GM12878 (cell line): ENCODE measurements at regions not wholly inside any gene's neighbourhood (a gene's known extent, or its start where the extent isn't known, plus 50 kb on each side); places are given as distances from the start of the nearest gene placed in this dataset.

Experiments
- ATAC-seq: fragments of 200-7000 bp; cut with Tn5 transposase; 3 replicates; pipeline ENCODE4 v1.9.1; 2020; ENCODE audit warnings: mild to moderate bottlenecking, moderate library complexity
- BruUV-seq: library from RNA; stranded (reverse); fragments of 400-500 nt; replicated peaks from 2 replicates; lab custom pipeline; 2021; lab: Mats Ljungman, UMichigan
- CTCF ChIA-PET: fragments of 300-600 bp; sonication (Branson Sonifier 250); formaldehyde crosslinking; extraction: SDS; loops from one replicate; lab custom pipeline; 2021; ENCODE audit warnings: inconsistent platforms; lab: Yijun Ruan, JAX
- POLR2A ChIA-PET: fragments of 350-600 bp; formaldehyde crosslinking; extraction: SDS; loops from one replicate; lab custom pipeline; 2021; ENCODE audit warnings: inconsistent platforms; lab: Charles Lee
- RAD21 ChIA-PET: fragments of 300-600 bp; sonication (Branson Sonifier 250); formaldehyde crosslinking; loops from one replicate; lab custom pipeline; 2023; ENCODE audit warnings: antibody characterized with exemption; ENCODE audit not compliant: unreplicated experiment; lab: Charles Lee
- SMC1A ChIA-PET: fragments of 300-600 bp; sonication (Branson Sonifier 250); formaldehyde crosslinking; loops from one replicate; lab custom pipeline; 2023; ENCODE audit not compliant: unreplicated experiment, uncharacterized antibody; lab: Charles Lee
- DNase-seq: peaks from one replicate; pipeline ENCODE4 v3.0.0-alpha.2; 2011; ENCODE audit warnings: low read depth, low spot score
- FAIRE-seq: peaks from 3 replicates; lab custom pipeline; 2011; peaks lifted over from hg19 to GRCh38; lab: Jason Lieb, UNC
- H2AFZ ChIP-seq: 2 replicates; pipeline ENCODE4 v1.6.0; 2011; ENCODE audit warnings: low read depth, low read length, control low read depth; ENCODE audit not compliant: control insufficient read depth
- H3K27ac ChIP-seq: 2 replicates; pipeline ENCODE4 v1.5.1; 2011; ENCODE audit warnings: control low read depth; ENCODE audit not compliant: control insufficient read depth, insufficient read depth
- H3K27me3 ChIP-seq, 2 experiments: replicated peaks in 1 of 2; 2 replicates each; pipeline versions ENCODE4 v1.6.0 to v1.6.1; 2011; ENCODE audit warnings: low read length in 1 of 2; ENCODE audit not compliant: control insufficient read depth in 2 of 2, insufficient read depth in 2 of 2
- H3K36me3 ChIP-seq, 2 experiments: 2 replicates each; pipeline ENCODE4 v1.5.1; 2011; ENCODE audit warnings: low read length in 1 of 2; ENCODE audit not compliant: control insufficient read depth in 2 of 2, insufficient read depth in 2 of 2
- H3K4me1 ChIP-seq: 2 replicates; pipeline ENCODE4 v1.6.1; 2011; ENCODE audit warnings: mild to moderate bottlenecking, low read length, moderate library complexity, mixed read lengths; ENCODE audit not compliant: control insufficient read depth, insufficient read depth
- H3K4me2 ChIP-seq: 2 replicates; pipeline ENCODE4 v1.6.0; 2011; ENCODE audit warnings: control low read depth; ENCODE audit not compliant: control insufficient read depth, insufficient read depth
- H3K4me3 ChIP-seq: fragments of 200-600 bp; sonication (generic); 2 replicates; pipeline ENCODE4 v1.5.1; 2016
- H3K79me2 ChIP-seq: 2 replicates; pipeline ENCODE4 v1.6.0; 2011; ENCODE audit warnings: low read length; ENCODE audit not compliant: control insufficient read depth, insufficient read depth
- H3K9ac ChIP-seq: 2 replicates; pipeline ENCODE4 v1.8.0; 2011; ENCODE audit warnings: low read length, control low read depth, mixed read lengths; ENCODE audit not compliant: control insufficient read depth, insufficient read depth
- H3K9me3 ChIP-seq: replicated peaks from 3 replicates; pipeline ENCODE4 v1.5.1; 2011; ENCODE audit warnings: mild to moderate bottlenecking, low read length; ENCODE audit not compliant: control insufficient read depth, insufficient read depth
- H4K20me1 ChIP-seq: 2 replicates; pipeline ENCODE4 v1.6.0; 2011; ENCODE audit not compliant: control insufficient read depth, insufficient read depth
- CHD1 ChIP-seq: IDR thresholded peaks from 2 replicates; pipeline ENCODE4 v1.6.1; 2012; ENCODE audit warnings: low read depth, low read length, improper control_type of control experiment
- CHD4 ChIP-seq: fragments of 200-600 bp; sonication (generic); IDR thresholded peaks from 2 replicates; pipeline ENCODE4 v1.6.1; 2016; ENCODE audit warnings: mild to moderate bottlenecking
- E4F1 ChIP-seq: fragments of 450-650 bp; IDR thresholded peaks from 2 replicates; pipeline ENCODE4 v1.6.1; 2018; ENCODE audit warnings: borderline replicate concordance, mild to moderate bottlenecking; ENCODE audit not compliant: partially characterized antibody
- EP300 ChIP-seq, 2 experiments: fragments of 150-350 bp in 1 of 2; IDR thresholded peaks; 2 replicates each; pipeline ENCODE4 v1.6.1; 2011 to 2012; ENCODE audit warnings: low read depth in 2 of 2, low read length in 2 of 2, borderline replicate concordance in 1 of 2, improper control_type of control experiment in 1 of 2, inconsistent platforms in 1 of 2; ENCODE audit not compliant: control insufficient read depth in 1 of 2
- HDAC2 ChIP-seq: fragments of 200-600 bp; sonication (generic); IDR thresholded peaks from 2 replicates; pipeline ENCODE4 v1.6.1; 2017
- HSF1 ChIP-seq: fragments of 150-350 bp; IDR thresholded peaks from 2 replicates; pipeline ENCODE4 v1.6.1; 2014; ENCODE audit warnings: mild to moderate bottlenecking, low read depth, low read length
- NFIC ChIP-seq: IDR thresholded peaks from 2 replicates; pipeline ENCODE4 v1.6.1; 2012; ENCODE audit warnings: low read depth, mild to moderate bottlenecking, inconsistent platforms, low read length, moderate library complexity
- NFYA ChIP-seq: IDR thresholded peaks from 2 replicates; pipeline ENCODE4 v1.6.1; 2011; ENCODE audit warnings: low read depth, mild to moderate bottlenecking, low read length, improper control_type of control experiment, borderline replicate concordance
- NR2C1 ChIP-seq: fragments of 450-650 bp; IDR thresholded peaks from 2 replicates; pipeline ENCODE4 v1.6.1; 2017; ENCODE audit warnings: antibody characterized with exemption, mild to moderate bottlenecking, moderate library complexity
- NRF1 ChIP-seq: conservative IDR thresholded peaks from 2 replicates; pipeline ENCODE4 v1.6.1; 2011; ENCODE audit warnings: mild to moderate bottlenecking, low read depth, low read length, improper control_type of control experiment
- PAX8 ChIP-seq: fragments of 450-650 bp; IDR thresholded peaks from 2 replicates; pipeline ENCODE4 v1.6.1; 2017; ENCODE audit warnings: mild to moderate bottlenecking, moderate library complexity
- RAD21 ChIP-seq: IDR thresholded peaks from 2 replicates; pipeline ENCODE4 v1.6.1; 2011; ENCODE audit warnings: mild to moderate bottlenecking, low read depth, low read length, moderate library complexity; ENCODE audit not compliant: insufficient read depth
- RELB ChIP-seq: fragments of 450-650 bp; IDR thresholded peaks from 2 replicates; pipeline ENCODE4 v1.6.1; 2017; ENCODE audit warnings: low read depth, mild to moderate bottlenecking, moderate library complexity
- SMC3 ChIP-seq: IDR thresholded peaks from 2 replicates; pipeline ENCODE4 v1.6.1; 2011; ENCODE audit warnings: low read length, improper control_type of control experiment, borderline replicate concordance
- SUZ12 ChIP-seq: fragments of 200-600 bp; sonication (generic); IDR thresholded peaks from one replicate; pipeline ENCODE4 v1.6.1; 2018; ENCODE audit warnings: antibody characterized with exemption, mild to moderate bottlenecking; ENCODE audit not compliant: unreplicated experiment
- TAF1 ChIP-seq: IDR thresholded peaks from 2 replicates; pipeline ENCODE4 v1.6.1; 2011; ENCODE audit warnings: mild to moderate bottlenecking, low read depth, low read length, borderline replicate concordance
- USF1 ChIP-seq: IDR thresholded peaks from 2 replicates; pipeline ENCODE4 v1.6.1; 2011; ENCODE audit warnings: borderline replicate concordance, low read depth, mild to moderate bottlenecking, moderate library complexity, mixed read lengths, low read length; ENCODE audit not compliant: insufficient read depth; ENCODE audit errors: extremely low read length
- ZNF207 ChIP-seq: fragments of 450-650 bp; IDR thresholded peaks from 2 replicates; pipeline ENCODE4 v1.6.1; 2014; ENCODE audit warnings: antibody characterized with exemption, mild to moderate bottlenecking, borderline replicate concordance
- ZNF622 ChIP-seq: fragments of 450-650 bp; IDR thresholded peaks from 2 replicates; pipeline ENCODE4 v1.6.1; 2017; ENCODE audit warnings: mild to moderate bottlenecking, inconsistent platforms
- WGBS: methylation state at CpG from one replicate; pipeline ENCODE4 v1.1.6; 2016; ENCODE audit warnings: low lambda C conversion rate; ENCODE audit not compliant: insufficient replicate concordance, insufficient coverage; ENCODE audit errors: missing lambda C conversion rate; 5-methylcytosine and 5-hydroxymethylcytosine counted together
- in situ Hi-C: fragments of 300-500 bp; cut with MboI; formaldehyde crosslinking; loops from 9 replicates; pipeline ENCODE4 v1.14.3; 2018; ENCODE audit warnings: mixed read lengths
- intact Hi-C: fragments of 100-400 bp; cut with micrococcal nuclease; formaldehyde crosslinking; loops from one replicate; pipeline ENCODE4 v1.14.2; 2022; ENCODE audit not compliant: unreplicated experiment

GRCh38 chr7:33825644-33826043, 79.7 kb upstream of the BMPER start:
- Histone ChIP-seq H3K4me1 (no peaks in the 10 kb centered on the region), H3K36me3 (no peaks in the 10 kb centered on the region), H3K79me2 (no peaks in the 10 kb centered on the region), H3K27ac (no peak overlapping the region), H3K9me3 (no peaks in the 10 kb centered on the region), H3K9ac (no peak overlapping the region), H3K27me3 (no peaks in the 10 kb centered on the region), H3K4me2 (no peak overlapping the region), H4K20me1 (no peaks in the 10 kb centered on the region), H3K4me3 (no peak overlapping the region), H2AFZ (no peak overlapping the region)
- WGBS = 25% methylated on average over 1 of the region's 1 CpG
- ChIA-PET RAD21 (no interaction called here), SMC1A (no interaction called here), CTCF (interaction anchor here (1.0 kb wide), 1 partner anchor 67 kb away, joined by 3 read pairs; no protein-coding TSS in a partner anchor), POLR2A (no interaction called here)
- no peak for TF ChIP-seq ZNF622
- no peak for TF ChIP-seq ZNF207
- TF ChIP-seq HDAC2 = no peak
- TF ChIP-seq E4F1 = no peak
- TF ChIP-seq NFIC = no peak
- TF ChIP-seq USF1 = no peak
- no peak for TF ChIP-seq NRF1
- TF ChIP-seq SUZ12 = no peak
- no peak for TF ChIP-seq CHD1
- TF ChIP-seq CHD4 = no peak
- TF ChIP-seq RAD21 = no peak
- no peak for TF ChIP-seq SMC3
- no peak for TF ChIP-seq PAX8
- TF ChIP-seq HSF1 = no peak
- no peak for TF ChIP-seq NFYA
- no peak for TF ChIP-seq NR2C1
- no peak for TF ChIP-seq TAF1
- TF ChIP-seq EP300 (IDR thresholded peaks at IDR 0.05; ENCODE audit: borderline replicate concordance in 1 of 2, control insufficient read depth in 1 of 2, low read depth in 2 of 2, low read length in 2 of 2) = no peak
- TF ChIP-seq RELB = no peak
- DNase-seq = no peak
- in situ Hi-C loops (no loop called here), intact Hi-C loops (no loop called here)
- ATAC-seq = no peak
- no peak for FAIRE-seq
- BruUV-seq = no TSS peak
